HEK293 (cell line): ENCODE measurements at regions not wholly inside any gene's neighbourhood (a gene's known extent, or its start where the extent isn't known, plus 50 kb on each side); places are given as distances from the start of the nearest gene placed in this dataset.

Source experiments
- CTCF ChIA-PET: fragments of 350-600 bp; formaldehyde crosslinking; extraction: SDS; loops from one replicate; lab custom pipeline; 2021; ENCODE audit warnings: antibody characterized with exemption; lab: Yijun Ruan, JAX
- POLR2A ChIA-PET: fragments of 300-600 bp; formaldehyde crosslinking; extraction: SDS; loops from one replicate; lab custom pipeline; 2020; ENCODE audit warnings: antibody characterized with exemption, inconsistent platforms; lab: Yijun Ruan, JAX
- H3K27ac ChIP-seq: fragments of 200-500 bp; sonication (Bioruptor generic); 2 replicates; pipeline ENCODE4 v1.5.1; 2014; ENCODE audit warnings: low read depth, low read length, control low read depth, inconsistent platforms; ENCODE audit errors: extremely low read depth
- H3K36me3 ChIP-seq, 2 experiments: fragments of 200-500 bp in 1 of 2; sonication (Bioruptor generic) in 1 of 2; 1 replicate in 1 of 2; 2 replicates in 1 of 2; pipeline ENCODE4 v1.5.1; 2014 to 2017; ENCODE audit warnings: inconsistent platforms in 2 of 2, low read length in 2 of 2; ENCODE audit not compliant: control insufficient read depth in 2 of 2, insufficient read depth in 1 of 2
- H3K4me1 ChIP-seq: fragments of 200-500 bp; sonication (Bioruptor generic); 2 replicates; pipeline ENCODE4 v1.5.1; 2014; ENCODE audit warnings: mild to moderate bottlenecking, low read length, inconsistent platforms; ENCODE audit not compliant: control insufficient read depth, insufficient read depth
- H3K4me3 ChIP-seq: 2 replicates; pipeline ENCODE4 v1.5.1; 2011; ENCODE audit warnings: low read depth, mild to moderate bottlenecking, control low read depth, low read length, moderate library complexity
- H3K9me3 ChIP-seq: fragments of 200-500 bp; sonication (Bioruptor generic); 2 replicates; pipeline ENCODE4 v1.5.1; 2014; ENCODE audit warnings: low read depth, low read length, inconsistent platforms; ENCODE audit not compliant: control insufficient read depth, insufficient read depth
- HOXC10 ChIP-seq: sonication (generic); formaldehyde crosslinking; IDR thresholded peaks from 2 replicates; pipeline ENCODE4 v1.8.1; 2023; ENCODE audit warnings: mild to moderate bottlenecking, missing genetic modification reagents
- ZEB2 ChIP-seq: fragments of 450-650 bp; formaldehyde crosslinking; IDR thresholded peaks from 2 replicates; pipeline ENCODE4 v1.5.1; 2016; ENCODE audit warnings: missing biosample characterization, missing genetic modification characterization
- ZNF335 ChIP-seq: fragments of 450-650 bp; formaldehyde crosslinking; conservative IDR thresholded peaks from 2 replicates; pipeline ENCODE4 v1.5.1; 2016; ENCODE audit warnings: missing biosample characterization, missing genetic modification characterization
- ZNF707 ChIP-seq: fragments of 450-650 bp; formaldehyde crosslinking; IDR thresholded peaks from 2 replicates; pipeline ENCODE4 v1.5.1; 2016; ENCODE audit warnings: missing biosample characterization, missing genetic modification characterization
- TF ChIP-seq, protein P1 (sequence below): fragments of 450-650 bp; formaldehyde crosslinking; IDR thresholded peaks from 2 replicates; pipeline ENCODE4 v1.5.1; 2016; ENCODE audit warnings: missing biosample characterization, missing genetic modification characterization
- TF ChIP-seq, protein P2 (sequence below): sonication (generic); formaldehyde crosslinking; IDR thresholded peaks from 2 replicates; pipeline ENCODE4 v1.8.1; 2022; ENCODE audit warnings: mild to moderate bottlenecking, moderate library complexity, missing genetic modification reagents
- TF ChIP-seq, protein P3 (sequence below): fragments of 450-650 bp; formaldehyde crosslinking; IDR thresholded peaks from 2 replicates; pipeline ENCODE4 v1.5.1; 2017; ENCODE audit warnings: missing biosample characterization, missing genetic modification characterization
- TF ChIP-seq, protein P4 (sequence below): fragments of 450-650 bp; formaldehyde crosslinking; conservative IDR thresholded peaks from 2 replicates; pipeline ENCODE4 v1.5.1; 2016; ENCODE audit warnings: low read depth, missing biosample characterization, missing genetic modification characterization
- TF ChIP-seq, protein P5 (sequence below): fragments of 450-650 bp; formaldehyde crosslinking; IDR thresholded peaks from 2 replicates; pipeline ENCODE4 v1.5.1; 2016; ENCODE audit warnings: missing biosample characterization, missing genetic modification characterization
- TF ChIP-seq, protein P6 (sequence below): fragments of 450-650 bp; formaldehyde crosslinking; IDR thresholded peaks from 2 replicates; pipeline ENCODE4 v1.5.1; 2017; ENCODE audit warnings: missing biosample characterization, mild to moderate bottlenecking, missing genetic modification characterization, moderate library complexity

DNA sequence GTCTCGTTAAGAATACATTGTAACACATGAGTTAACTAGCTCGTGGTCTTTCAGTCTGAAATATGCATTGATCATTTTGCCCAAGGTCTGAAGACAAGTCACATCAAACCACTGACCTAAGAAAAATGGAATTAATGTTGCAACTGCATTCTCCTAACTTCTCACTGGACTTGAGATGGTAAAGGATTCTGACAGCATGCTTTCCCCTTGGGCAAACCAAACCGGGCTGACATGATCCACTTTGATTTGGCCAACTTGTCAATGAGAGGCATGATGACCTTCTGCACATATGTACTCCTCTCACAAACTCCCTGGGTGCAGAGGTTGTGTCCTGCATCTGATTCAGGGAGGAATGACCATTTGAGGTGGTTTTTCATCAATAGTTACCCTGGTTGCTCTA, 1982.5 kb upstream of the PIK3C3 start (continued):
- TF ChIP-seq, protein P1, sequence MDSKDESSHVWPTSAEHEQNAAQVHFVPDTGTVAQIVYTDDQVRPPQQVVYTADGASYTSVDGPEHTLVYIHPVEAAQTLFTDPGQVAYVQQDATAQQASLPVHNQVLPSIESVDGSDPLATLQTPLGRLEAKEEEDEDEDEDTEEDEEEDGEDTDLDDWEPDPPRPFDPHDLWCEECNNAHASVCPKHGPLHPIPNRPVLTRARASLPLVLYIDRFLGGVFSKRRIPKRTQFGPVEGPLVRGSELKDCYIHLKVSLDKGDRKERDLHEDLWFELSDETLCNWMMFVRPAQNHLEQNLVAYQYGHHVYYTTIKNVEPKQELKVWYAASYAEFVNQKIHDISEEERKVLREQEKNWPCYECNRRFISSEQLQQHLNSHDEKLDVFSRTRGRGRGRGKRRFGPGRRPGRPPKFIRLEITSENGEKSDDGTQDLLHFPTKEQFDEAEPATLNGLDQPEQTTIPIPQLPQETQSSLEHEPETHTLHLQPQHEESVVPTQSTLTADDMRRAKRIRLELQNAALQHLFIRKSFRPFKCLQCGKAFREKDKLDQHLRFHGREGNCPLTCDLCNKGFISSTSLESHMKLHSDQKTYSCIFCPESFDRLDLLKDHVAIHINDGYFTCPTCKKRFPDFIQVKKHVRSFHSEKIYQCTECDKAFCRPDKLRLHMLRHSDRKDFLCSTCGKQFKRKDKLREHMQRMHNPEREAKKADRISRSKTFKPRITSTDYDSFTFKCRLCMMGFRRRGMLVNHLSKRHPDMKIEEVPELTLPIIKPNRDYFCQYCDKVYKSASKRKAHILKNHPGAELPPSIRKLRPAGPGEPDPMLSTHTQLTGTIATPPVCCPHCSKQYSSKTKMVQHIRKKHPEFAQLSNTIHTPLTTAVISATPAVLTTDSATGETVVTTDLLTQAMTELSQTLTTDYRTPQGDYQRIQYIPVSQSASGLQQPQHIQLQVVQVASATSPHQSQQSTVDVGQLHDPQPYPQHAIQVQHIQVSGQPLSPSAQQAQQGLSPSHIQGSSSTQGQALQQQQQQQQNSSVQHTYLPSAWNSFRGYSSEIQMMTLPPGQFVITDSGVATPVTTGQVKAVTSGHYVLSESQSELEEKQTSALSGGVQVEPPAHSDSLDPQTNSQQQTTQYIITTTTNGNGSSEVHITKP (tag by site-specific recombination): no peak
- TF ChIP-seq, protein P2, sequence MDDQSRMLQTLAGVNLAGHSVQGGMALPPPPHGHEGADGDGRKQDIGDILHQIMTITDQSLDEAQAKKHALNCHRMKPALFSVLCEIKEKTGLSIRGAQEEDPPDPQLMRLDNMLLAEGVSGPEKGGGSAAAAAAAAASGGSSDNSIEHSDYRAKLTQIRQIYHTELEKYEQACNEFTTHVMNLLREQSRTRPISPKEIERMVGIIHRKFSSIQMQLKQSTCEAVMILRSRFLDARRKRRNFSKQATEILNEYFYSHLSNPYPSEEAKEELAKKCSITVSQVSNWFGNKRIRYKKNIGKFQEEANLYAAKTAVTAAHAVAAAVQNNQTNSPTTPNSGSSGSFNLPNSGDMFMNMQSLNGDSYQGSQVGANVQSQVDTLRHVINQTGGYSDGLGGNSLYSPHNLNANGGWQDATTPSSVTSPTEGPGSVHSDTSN: no peak
- TF ChIP-seq, protein P3, sequence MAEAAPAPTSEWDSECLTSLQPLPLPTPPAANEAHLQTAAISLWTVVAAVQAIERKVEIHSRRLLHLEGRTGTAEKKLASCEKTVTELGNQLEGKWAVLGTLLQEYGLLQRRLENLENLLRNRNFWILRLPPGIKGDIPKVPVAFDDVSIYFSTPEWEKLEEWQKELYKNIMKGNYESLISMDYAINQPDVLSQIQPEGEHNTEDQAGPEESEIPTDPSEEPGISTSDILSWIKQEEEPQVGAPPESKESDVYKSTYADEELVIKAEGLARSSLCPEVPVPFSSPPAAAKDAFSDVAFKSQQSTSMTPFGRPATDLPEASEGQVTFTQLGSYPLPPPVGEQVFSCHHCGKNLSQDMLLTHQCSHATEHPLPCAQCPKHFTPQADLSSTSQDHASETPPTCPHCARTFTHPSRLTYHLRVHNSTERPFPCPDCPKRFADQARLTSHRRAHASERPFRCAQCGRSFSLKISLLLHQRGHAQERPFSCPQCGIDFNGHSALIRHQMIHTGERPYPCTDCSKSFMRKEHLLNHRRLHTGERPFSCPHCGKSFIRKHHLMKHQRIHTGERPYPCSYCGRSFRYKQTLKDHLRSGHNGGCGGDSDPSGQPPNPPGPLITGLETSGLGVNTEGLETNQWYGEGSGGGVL (tag by site-specific recombination): no peak
- TF ChIP-seq, protein P4, sequence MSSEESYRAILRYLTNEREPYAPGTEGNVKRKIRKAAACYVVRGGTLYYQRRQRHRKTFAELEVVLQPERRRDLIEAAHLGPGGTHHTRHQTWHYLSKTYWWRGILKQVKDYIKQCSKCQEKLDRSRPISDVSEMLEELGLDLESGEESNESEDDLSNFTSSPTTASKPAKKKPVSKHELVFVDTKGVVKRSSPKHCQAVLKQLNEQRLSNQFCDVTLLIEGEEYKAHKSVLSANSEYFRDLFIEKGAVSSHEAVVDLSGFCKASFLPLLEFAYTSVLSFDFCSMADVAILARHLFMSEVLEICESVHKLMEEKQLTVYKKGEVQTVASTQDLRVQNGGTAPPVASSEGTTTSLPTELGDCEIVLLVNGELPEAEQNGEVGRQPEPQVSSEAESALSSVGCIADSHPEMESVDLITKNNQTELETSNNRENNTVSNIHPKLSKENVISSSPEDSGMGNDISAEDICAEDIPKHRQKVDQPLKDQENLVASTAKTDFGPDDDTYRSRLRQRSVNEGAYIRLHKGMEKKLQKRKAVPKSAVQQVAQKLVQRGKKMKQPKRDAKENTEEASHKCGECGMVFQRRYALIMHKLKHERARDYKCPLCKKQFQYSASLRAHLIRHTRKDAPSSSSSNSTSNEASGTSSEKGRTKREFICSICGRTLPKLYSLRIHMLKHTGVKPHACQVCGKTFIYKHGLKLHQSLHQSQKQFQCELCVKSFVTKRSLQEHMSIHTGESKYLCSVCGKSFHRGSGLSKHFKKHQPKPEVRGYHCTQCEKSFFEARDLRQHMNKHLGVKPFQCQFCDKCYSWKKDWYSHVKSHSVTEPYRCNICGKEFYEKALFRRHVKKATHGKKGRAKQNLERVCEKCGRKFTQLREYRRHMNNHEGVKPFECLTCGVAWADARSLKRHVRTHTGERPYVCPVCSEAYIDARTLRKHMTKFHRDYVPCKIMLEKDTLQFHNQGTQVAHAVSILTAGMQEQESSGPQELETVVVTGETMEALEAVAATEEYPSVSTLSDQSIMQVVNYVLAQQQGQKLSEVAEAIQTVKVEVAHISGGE: no peak
- no peak for TF ChIP-seq ZEB2 (tag by site-specific recombination)
- no peak for TF ChIP-seq ZNF707 (tag by site-specific recombination)
- TF ChIP-seq ZNF335 (tag by site-specific recombination): no peak
- TF ChIP-seq, protein P5, sequence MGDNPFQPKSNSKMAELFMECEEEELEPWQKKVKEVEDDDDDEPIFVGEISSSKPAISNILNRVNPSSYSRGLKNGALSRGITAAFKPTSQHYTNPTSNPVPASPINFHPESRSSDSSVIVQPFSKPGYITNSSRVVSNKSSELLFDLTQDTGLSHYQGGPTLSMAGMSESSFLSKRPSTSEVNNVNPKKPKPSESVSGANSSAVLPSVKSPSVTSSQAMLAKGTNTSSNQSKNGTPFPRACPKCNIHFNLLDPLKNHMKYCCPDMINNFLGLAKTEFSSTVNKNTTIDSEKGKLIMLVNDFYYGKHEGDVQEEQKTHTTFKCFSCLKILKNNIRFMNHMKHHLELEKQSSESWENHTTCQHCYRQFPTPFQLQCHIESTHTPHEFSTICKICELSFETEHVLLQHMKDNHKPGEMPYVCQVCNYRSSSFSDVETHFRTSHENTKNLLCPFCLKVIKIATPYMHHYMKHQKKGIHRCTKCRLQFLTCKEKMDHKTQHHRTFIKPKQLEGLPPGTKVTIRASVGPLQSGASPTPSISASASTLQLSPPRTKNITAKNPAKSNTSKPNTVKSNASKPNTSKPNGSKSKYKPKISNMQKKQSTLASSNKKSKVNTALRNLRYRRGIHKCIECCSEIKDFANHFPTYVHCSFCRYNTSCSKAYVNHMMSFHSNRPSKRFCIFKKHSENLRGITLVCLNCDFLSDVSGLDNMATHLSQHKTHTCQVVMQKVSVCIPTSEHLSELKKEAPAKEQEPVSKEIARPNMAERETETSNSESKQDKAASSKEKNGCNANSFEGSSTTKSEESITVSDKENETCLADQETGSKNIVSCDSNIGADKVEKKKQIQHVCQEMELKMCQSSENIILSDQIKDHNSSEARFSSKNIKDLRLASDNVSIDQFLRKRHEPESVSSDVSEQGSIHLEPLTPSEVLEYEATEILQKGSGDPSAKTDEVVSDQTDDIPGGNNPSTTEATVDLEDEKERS (tag by site-specific recombination): no peak

DNA sequence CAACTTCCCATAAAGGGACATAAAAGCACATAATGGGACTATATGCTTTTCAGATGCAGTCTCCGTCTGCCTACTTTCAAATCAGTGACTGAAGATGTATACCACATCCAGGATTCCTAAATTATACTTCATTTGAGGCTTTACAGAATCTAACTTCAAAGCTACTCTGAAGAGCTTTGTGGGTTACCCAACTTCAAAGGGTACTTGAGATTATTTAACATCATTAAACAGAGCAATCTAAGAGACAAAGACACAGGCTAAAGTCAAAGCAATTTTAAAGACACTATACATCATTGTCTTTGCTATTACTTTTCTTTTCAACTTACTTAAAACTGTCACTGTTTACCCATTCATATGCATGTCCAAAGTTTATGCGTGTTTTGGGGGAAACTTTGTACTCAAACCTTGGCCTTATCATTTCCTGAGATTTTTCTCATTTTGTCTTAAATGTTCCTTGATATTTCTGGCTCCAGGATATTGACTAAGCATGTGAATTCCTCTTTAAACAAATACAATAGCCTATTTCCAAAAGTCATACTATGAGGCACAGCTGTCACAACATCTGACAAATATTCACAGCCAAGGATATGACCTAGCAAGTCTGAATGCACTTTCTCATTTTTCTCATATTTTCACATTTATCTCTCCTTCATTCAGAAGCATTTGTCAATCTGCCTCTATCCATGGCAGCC, 1985.1 kb upstream of the PIK3C3 start:
- no peaks in the 10 kb centered on the region for H3K9me3 ChIP-seq
- TF ChIP-seq HOXC10: no peak
- TF ChIP-seq, protein P6, sequence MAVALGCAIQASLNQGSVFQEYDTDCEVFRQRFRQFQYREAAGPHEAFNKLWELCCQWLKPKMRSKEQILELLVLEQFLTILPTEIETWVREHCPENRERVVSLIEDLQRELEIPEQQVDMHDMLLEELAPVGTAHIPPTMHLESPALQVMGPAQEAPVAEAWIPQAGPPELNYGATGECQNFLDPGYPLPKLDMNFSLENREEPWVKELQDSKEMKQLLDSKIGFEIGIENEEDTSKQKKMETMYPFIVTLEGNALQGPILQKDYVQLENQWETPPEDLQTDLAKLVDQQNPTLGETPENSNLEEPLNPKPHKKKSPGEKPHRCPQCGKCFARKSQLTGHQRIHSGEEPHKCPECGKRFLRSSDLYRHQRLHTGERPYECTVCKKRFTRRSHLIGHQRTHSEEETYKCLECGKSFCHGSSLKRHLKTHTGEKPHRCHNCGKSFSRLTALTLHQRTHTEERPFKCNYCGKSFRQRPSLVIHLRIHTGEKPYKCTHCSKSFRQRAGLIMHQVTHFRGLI (tag by site-specific recombination): no peak
- no peaks in the 10 kb centered on the region for H3K4me1 ChIP-seq
- no peaks in the 10 kb centered on the region for H3K36me3 ChIP-seq
- CTCF ChIA-PET: no interaction called here
- no peak overlapping the region for H3K4me3 ChIP-seq
- POLR2A ChIA-PET: no interaction called here
- H3K27ac ChIP-seq: no peak overlapping the region
